ENCODE measurements at regions not wholly inside any gene's neighbourhood (a gene's known extent, or its start where the extent isn't known, plus 50 kb on each side); places are given as distances from the start of the nearest gene placed in this dataset.

GRCh38 chr12:91773749-91774429, 371.8 kb downstream of the BTG1 start:
- no peaks in the 10 kb centered on the region for H3K36me3 Mint-ChIP-seq
- H3K4me3 Mint-ChIP-seq, result no peak overlapping the region

GRCh38 chr12:91772411-91772810, 373.2 kb downstream of the BTG1 start:
- no peaks in the 10 kb centered on the region for H3K36me3 Mint-ChIP-seq
- Histone ChIP-seq H3K4me3 (ENCODE audit: low read depth, low read length) (no peak overlapping the region), H3K4me1 (ENCODE audit: control insufficient read depth, insufficient read depth, low read length, poor library complexity, severe bottlenecking) (peaks cover 3% of the 10 kb centered on the region), H3K27ac (ENCODE audit: insufficient read depth, low read length, poor library complexity, severe bottlenecking) (no peak overlapping the region), H3K9me3 (ENCODE audit: control insufficient read depth in 2 of 2, low read length in 2 of 2) (no peaks in the 10 kb centered on the region), H3K27me3 (ENCODE audit: control insufficient read depth, insufficient read depth, low read length) (no peaks in the 10 kb centered on the region), H3K36me3 (ENCODE audit: control insufficient read depth, insufficient read depth, low read length) (no peaks in the 10 kb centered on the region)
- H3K4me1 Mint-ChIP-seq, result peaks cover 4 to 26% (median 10%) of the 10 kb centered on the region in 4 donors
- H3K27me3 Mint-ChIP-seq, result no peaks in the 10 kb centered on the region
- no peak overlapping the region for H3K4me3 Mint-ChIP-seq
- ATAC-seq (ENCODE audit: low read depth in 2 of 2), result no peak
- DNase-seq, result no peak
- H3K9me3 Mint-ChIP-seq, result no peaks in the 10 kb centered on the region
- H3K27ac Mint-ChIP-seq, result no peak overlapping the region

More at GRCh38 chr12:91773749-91774429, 371.8 kb downstream of the BTG1 start:
- Mint-ChIP-seq H3K27ac (peak overlapping the region in 1 of 3 donors; percentile 25), H3K27me3 (no peaks in the 10 kb centered on the region), H3K4me1 (peaks cover 14 to 40% (median 24%) of the 10 kb centered on the region in 4 donors), H3K9me3 (no peaks in the 10 kb centered on the region)
- Histone ChIP-seq H3K27ac (ENCODE audit: insufficient read depth, low read length, poor library complexity, severe bottlenecking) (no peak overlapping the region), H3K27me3 (ENCODE audit: control insufficient read depth, insufficient read depth, low read length) (no peaks in the 10 kb centered on the region), H3K4me1 (ENCODE audit: control insufficient read depth, insufficient read depth, low read length, poor library complexity, severe bottlenecking) (peaks cover 17% of the 10 kb centered on the region), H3K4me3 (ENCODE audit: low read depth, low read length) (peak overlapping the region; percentile 34), H3K36me3 (ENCODE audit: control insufficient read depth, insufficient read depth, low read length) (no peaks in the 10 kb centered on the region), H3K9me3 (ENCODE audit: control insufficient read depth in 2 of 2, low read length in 2 of 2) (no peaks in the 10 kb centered on the region)
- DNase-seq (no peak), ATAC-seq (ENCODE audit: low read depth in 2 of 2) (no peak)

GRCh38 chr12:91769736-91770135, 375.9 kb downstream of the BTG1 start:
- no peak for DNase-seq
- no peak overlapping the region for H3K4me3 Mint-ChIP-seq
- no peaks in the 10 kb centered on the region for H3K36me3 ChIP-seq (ENCODE audit: control insufficient read depth, insufficient read depth, low read length)
- H3K27ac Mint-ChIP-seq, result no peak overlapping the region
- H3K27ac ChIP-seq (ENCODE audit: insufficient read depth, low read length, poor library complexity, severe bottlenecking), result no peak overlapping the region
- H3K4me1 ChIP-seq (ENCODE audit: control insufficient read depth, insufficient read depth, low read length, poor library complexity, severe bottlenecking), result no peaks in the 10 kb centered on the region
- H3K27me3 ChIP-seq (ENCODE audit: control insufficient read depth, insufficient read depth, low read length), result no peaks in the 10 kb centered on the region
- no peaks in the 10 kb centered on the region for H3K27me3 Mint-ChIP-seq
- H3K36me3 Mint-ChIP-seq, result no peaks in the 10 kb centered on the region
- H3K9me3 ChIP-seq (ENCODE audit: control insufficient read depth in 2 of 2, low read length in 2 of 2), result no peaks in the 10 kb centered on the region
- no peak overlapping the region for H3K4me3 ChIP-seq (ENCODE audit: low read depth, low read length)
- H3K9me3 Mint-ChIP-seq, result peaks cover 0 to 2% (median 0%) of the 10 kb centered on the region in 7 donors
- no peak for ATAC-seq (ENCODE audit: low read depth in 2 of 2)
- peaks cover 2 to 11% (median 9%) of the 10 kb centered on the region in 4 donors for H3K4me1 Mint-ChIP-seq

GRCh38 chr12:91767237-91767636, 378.4 kb downstream of the BTG1 start:
- H3K27me3 Mint-ChIP-seq, result no peaks in the 10 kb centered on the region
- DNase-seq (no peak), ATAC-seq (ENCODE audit: low read depth in 2 of 2) (no peak)
- no peak overlapping the region for H3K4me3 ChIP-seq (ENCODE audit: low read depth, low read length)
- peaks cover 0 to 4% (median 0%) of the 10 kb centered on the region in 4 donors for H3K4me1 Mint-ChIP-seq
- no peaks in the 10 kb centered on the region for H3K9me3 ChIP-seq (ENCODE audit: control insufficient read depth in 2 of 2, low read length in 2 of 2)
- no peak overlapping the region for H3K27ac Mint-ChIP-seq
- H3K36me3 Mint-ChIP-seq, result no peaks in the 10 kb centered on the region
- peaks cover 0 to 2% (median 0%) of the 10 kb centered on the region in 7 donors for H3K9me3 Mint-ChIP-seq
- H3K27me3 ChIP-seq (ENCODE audit: control insufficient read depth, insufficient read depth, low read length), result no peaks in the 10 kb centered on the region
- H3K4me1 ChIP-seq (ENCODE audit: control insufficient read depth, insufficient read depth, low read length, poor library complexity, severe bottlenecking), result no peaks in the 10 kb centered on the region
- no peak overlapping the region for H3K27ac ChIP-seq (ENCODE audit: insufficient read depth, low read length, poor library complexity, severe bottlenecking)
- H3K36me3 ChIP-seq (ENCODE audit: control insufficient read depth, insufficient read depth, low read length), result no peaks in the 10 kb centered on the region
- H3K4me3 Mint-ChIP-seq, result no peak overlapping the region

GRCh38 chr12:91766454-91766853, 379.2 kb downstream of the BTG1 start:
- peaks cover 0 to 3% (median 2%) of the 10 kb centered on the region in 7 donors for H3K9me3 Mint-ChIP-seq
- no peaks in the 10 kb centered on the region for H3K9me3 ChIP-seq (ENCODE audit: control insufficient read depth in 2 of 2, low read length in 2 of 2)
- no peak overlapping the region for H3K4me3 Mint-ChIP-seq
- H3K27me3 Mint-ChIP-seq, result peaks cover 2% of the 10 kb centered on the region
- no peak overlapping the region for H3K27ac ChIP-seq (ENCODE audit: insufficient read depth, low read length, poor library complexity, severe bottlenecking)
- no peaks in the 10 kb centered on the region for H3K36me3 Mint-ChIP-seq
- no peak overlapping the region for H3K27ac Mint-ChIP-seq
- no peak for ATAC-seq (ENCODE audit: low read depth in 2 of 2)
- H3K4me1 ChIP-seq (ENCODE audit: control insufficient read depth, insufficient read depth, low read length, poor library complexity, severe bottlenecking), result no peaks in the 10 kb centered on the region
- H3K27me3 ChIP-seq (ENCODE audit: control insufficient read depth, insufficient read depth, low read length), result no peaks in the 10 kb centered on the region
- H3K4me3 ChIP-seq (ENCODE audit: low read depth, low read length), result no peak overlapping the region
- H3K4me1 Mint-ChIP-seq, result peaks cover 0 to 4% (median under 1%) of the 10 kb centered on the region in 4 donors
- no peaks in the 10 kb centered on the region for H3K36me3 ChIP-seq (ENCODE audit: control insufficient read depth, insufficient read depth, low read length)
- DNase-seq, result no peak

GRCh38 chr12:91763654-91764370, 381.8 kb downstream of the BTG1 start:
- Mint-ChIP-seq H3K4me1 (peaks cover 0 to 8% (median 2%) of the 10 kb centered on the region in 4 donors), H3K36me3 (peaks cover 5% of the 10 kb centered on the region), H3K4me3 (no peak overlapping the region), H3K27me3 (peaks cover 9% of the 10 kb centered on the region), H3K9me3 (peaks cover 1 to 22% (median 5%) of the 10 kb centered on the region in 7 donors), H3K27ac (no peak overlapping the region)
- no peak overlapping the region for H3K27ac ChIP-seq (ENCODE audit: insufficient read depth, low read length, poor library complexity, severe bottlenecking)
- no peaks in the 10 kb centered on the region for H3K27me3 ChIP-seq (ENCODE audit: control insufficient read depth, insufficient read depth, low read length)
- H3K4me1 ChIP-seq (ENCODE audit: control insufficient read depth, insufficient read depth, low read length, poor library complexity, severe bottlenecking), result no peaks in the 10 kb centered on the region
- DNase-seq, result no peak
- no peak for ATAC-seq (ENCODE audit: low read depth in 2 of 2)
- no peaks in the 10 kb centered on the region for H3K36me3 ChIP-seq (ENCODE audit: control insufficient read depth, insufficient read depth, low read length)
- H3K4me3 ChIP-seq (ENCODE audit: low read depth, low read length), result no peak overlapping the region
- no peaks in the 10 kb centered on the region for H3K9me3 ChIP-seq (ENCODE audit: control insufficient read depth in 2 of 2, low read length in 2 of 2)

GRCh38 chr12:91753649-91754048, 392.0 kb downstream of the BTG1 start:
- Histone ChIP-seq H3K4me3 (ENCODE audit: low read depth, low read length) (no peak overlapping the region), H3K27ac (ENCODE audit: insufficient read depth, low read length, poor library complexity, severe bottlenecking) (no peak overlapping the region), H3K27me3 (ENCODE audit: control insufficient read depth, insufficient read depth, low read length) (no peaks in the 10 kb centered on the region), H3K36me3 (ENCODE audit: control insufficient read depth, insufficient read depth, low read length) (no peaks in the 10 kb centered on the region), H3K9me3 (ENCODE audit: control insufficient read depth in 2 of 2, low read length in 2 of 2) (peaks cover 4 to 8% of the 10 kb centered on the region in 2 experiments), H3K4me1 (ENCODE audit: control insufficient read depth, insufficient read depth, low read length, poor library complexity, severe bottlenecking) (no peaks in the 10 kb centered on the region)
- H3K4me3 Mint-ChIP-seq, result no peak overlapping the region
- DNase-seq (no peak), ATAC-seq (ENCODE audit: low read depth in 2 of 2) (no peak)
- no peaks in the 10 kb centered on the region for H3K27me3 Mint-ChIP-seq
- H3K27ac Mint-ChIP-seq, result no peak overlapping the region
- H3K9me3 Mint-ChIP-seq, result peaks cover 0 to 11% (median 2%) of the 10 kb centered on the region in 7 donors
- H3K36me3 Mint-ChIP-seq, result peaks cover 4% of the 10 kb centered on the region
- peaks cover 0 to 3% (median 0%) of the 10 kb centered on the region in 4 donors for H3K4me1 Mint-ChIP-seq
